KBM-7 (cell line): ENCODE measurements at regions not wholly inside any gene's neighbourhood (a gene's known extent, or its start where the extent isn't known, plus 50 kb on each side); places are given as distances from the start of the nearest gene placed in this dataset.

ENCODE experiments used
- DNase-seq: peaks from one replicate; pipeline ENCODE4 v3.0.0-alpha.2; 2015
- in situ Hi-C: fragments of 300-500 bp; cut with MboI; formaldehyde crosslinking; loops from 2 replicates; pipeline ENCODE4 v1.14.3; 2020; ENCODE audit warnings: low sequenced_read_pairs, low pct_unique_long_range_greater_than_20kb, mixed read lengths

DNA sequence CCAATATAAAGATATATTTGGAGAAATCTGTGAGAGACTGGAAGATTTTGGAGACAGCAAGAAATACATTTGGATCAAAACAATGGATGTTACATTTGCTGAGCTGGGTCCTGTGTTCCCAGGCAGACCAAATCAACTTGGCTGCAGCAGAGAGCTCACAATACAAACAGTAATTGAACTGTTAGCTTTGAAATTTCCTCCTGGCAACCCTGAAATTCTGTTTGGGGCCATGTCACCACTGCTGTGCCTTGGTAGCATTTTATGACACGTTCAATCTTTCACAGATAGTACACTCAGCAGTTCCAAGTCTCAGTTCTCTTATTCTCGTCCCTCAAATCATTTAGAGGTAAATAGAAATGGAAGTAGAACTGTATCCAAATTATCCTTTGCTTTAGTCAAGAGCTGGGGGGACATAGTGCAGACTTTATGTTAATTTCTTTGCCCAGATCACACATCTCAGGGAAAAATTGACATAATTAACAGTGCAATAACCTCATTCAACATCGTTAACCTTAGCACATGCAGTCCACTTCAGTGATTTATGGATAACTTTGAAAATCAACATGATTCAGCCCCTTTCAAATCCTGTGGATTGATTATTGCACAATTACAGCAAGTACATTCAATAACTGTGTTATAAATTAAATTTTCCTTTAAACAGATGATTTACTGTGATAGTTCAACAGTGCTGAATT, 277.4 kb upstream of the MC4R start:
- DNase-seq: no peak
- in situ Hi-C loops: no loop called here

DNA sequence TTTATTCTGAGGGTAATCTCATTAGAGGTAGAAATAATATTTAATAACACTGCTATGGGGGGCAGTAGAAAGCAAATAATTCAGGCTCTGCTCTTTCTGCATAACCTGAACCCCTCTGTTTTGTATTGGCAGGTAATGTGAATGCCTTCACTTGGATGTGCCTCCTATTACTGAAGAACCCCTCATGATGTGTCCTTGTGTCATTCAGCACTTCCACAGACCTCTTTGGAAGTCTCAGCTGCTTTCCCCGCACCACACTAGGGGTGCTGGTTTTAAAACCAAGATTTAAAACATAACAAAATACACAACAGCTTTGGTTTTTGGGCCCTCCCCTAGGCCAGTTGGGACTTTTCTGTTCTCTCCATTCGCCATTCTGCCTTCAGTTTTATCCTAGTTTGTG, 281.7 kb upstream of the MC4R start:
- no peak for DNase-seq
- in situ Hi-C loops: no loop called here

- peak; percentile 3 for DNase-seq
- in situ Hi-C loops: no loop called here
Measured at GRCh38 chr18:60656553-60656952, 284.0 kb upstream of the MC4R start.

GRCh38 chr18:60662491-60662890, 289.9 kb upstream of the MC4R start:
- in situ Hi-C loops: no loop called here

DNA sequence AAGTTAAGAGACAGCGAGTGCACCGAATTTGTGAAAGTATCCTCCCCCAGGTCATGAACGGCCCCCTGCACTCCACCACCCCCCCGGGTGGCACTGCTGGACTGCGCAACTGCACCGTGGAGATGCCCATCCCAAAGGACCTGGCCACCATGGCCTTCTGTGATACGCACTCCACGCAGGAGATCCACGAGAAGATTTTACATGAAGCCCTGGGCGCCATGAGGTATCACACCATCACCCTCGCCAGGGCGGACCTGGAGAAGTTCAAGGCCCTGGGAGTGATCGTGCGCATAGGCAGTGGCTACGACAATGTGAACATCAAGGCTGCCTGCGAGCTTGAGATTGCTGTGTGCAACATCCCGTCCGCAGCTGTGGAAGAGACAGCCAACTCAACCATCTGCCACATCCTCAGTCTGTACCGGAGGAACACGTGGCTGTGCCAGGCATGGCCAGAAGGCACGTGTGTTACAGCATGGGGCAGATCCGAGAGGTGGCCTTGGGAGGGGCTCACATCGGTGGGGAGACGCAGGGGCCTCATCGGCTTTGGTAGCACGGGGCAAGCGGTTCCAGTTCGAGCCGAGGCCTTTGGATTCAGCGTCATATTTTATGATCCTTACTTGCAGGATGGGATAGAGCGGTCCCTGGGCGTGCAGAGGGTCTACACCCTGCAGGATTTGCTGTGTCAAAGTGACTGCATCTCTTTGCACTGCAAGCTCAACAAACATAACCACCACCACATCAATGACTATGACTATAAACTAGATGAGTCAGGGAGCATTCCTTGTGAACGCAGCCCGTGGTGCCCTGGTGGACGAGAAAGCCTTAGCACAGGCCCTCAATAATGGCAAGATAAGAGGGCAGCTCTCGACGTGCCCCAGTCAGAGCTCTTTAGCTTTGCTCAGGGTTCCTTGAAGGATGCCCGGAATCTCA, 290.8 kb upstream of the MC4R start:
- no peak for DNase-seq
- in situ Hi-C loops: no loop called here

More at GRCh38 chr18:60662491-60662890, 289.9 kb upstream of the MC4R start:
- DNase-seq: no peak

DNA sequence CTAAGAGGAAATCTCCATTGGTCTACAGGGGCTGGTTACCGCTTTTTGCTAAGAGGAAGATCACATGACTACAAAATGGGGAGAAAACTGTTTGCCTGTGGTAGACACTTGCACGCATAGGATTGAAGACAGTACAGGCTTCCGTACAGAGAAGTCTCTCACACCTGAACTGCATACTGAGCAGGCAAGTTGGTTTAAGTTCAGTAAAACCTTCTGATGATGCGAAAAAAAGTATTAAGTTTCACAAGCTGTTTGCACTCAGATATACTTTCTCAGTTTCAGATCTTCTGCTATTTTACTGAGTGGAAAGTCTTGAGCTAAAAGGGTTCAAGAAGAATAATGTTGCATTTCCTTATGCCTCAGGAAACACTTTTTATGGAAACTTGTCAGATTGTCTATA, 292.2 kb upstream of the MC4R start:
- no peak for DNase-seq
- in situ Hi-C loops: no loop called here

DNA sequence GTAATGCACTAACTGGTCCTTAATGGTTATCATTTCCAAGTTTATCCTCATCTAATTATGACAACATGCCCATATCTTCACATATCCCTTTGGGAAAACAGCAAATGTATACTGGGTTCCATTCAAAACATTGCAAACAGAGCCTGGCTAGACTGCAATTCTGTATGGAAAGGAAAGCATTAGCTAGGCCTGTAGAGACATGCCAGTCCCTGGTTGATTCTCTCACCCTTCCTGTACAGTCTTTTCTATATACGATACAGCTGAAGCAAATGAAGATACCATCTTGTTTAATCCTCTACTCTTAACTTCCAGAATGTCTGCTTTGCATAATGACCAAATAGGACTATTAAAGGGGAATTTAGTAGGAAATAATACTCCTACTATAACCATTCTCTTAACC, 294.4 kb upstream of the MC4R start:
- no peak for DNase-seq
- in situ Hi-C loops: no loop called here

DNA sequence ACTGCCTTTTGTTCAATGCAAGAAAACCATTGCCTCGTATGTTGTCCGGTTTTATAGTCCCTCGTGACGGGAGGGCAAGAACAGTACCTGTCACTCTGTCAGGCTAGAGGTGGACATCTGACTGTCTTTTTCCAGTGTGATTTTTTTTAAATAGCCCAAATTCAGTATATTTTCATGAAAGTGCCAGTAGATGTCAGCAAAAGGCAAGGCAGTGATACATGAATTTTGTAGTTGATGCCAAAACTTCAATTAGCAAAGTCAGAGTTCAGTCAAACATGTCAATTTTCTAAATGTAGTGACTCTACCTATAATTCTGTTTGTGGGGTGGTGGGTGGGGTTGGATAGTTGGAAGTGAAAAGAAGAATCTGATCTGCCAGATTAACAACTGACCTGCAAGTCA, 296.0 kb upstream of the MC4R start:
- in situ Hi-C loops: no loop called here
- DNase-seq: no peak

DNA sequence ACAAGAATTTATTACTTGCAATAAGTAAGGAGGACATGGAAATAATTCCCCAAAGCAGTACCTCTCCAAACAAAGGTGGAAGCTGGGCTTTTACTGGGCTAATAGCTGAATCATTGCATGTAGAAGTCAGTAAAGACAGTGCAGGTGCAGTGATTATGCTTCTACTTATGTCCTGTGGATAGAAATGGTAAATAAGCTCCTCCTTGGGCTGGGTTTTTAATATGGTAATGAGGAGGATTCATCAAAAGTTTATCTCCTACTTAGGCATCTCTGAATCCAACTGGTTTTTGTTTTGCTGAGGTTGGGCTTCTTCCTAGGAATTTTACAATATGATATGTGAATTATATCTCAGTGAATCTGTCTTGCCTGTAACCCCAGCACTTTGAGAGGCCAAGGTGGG, 297.4 kb upstream of the MC4R start:
- in situ Hi-C loops: no loop called here
- DNase-seq: no peak

GRCh38 chr18:60671021-60671420, 298.4 kb upstream of the MC4R start:
- no peak for DNase-seq
- in situ Hi-C loops: no loop called here

DNA sequence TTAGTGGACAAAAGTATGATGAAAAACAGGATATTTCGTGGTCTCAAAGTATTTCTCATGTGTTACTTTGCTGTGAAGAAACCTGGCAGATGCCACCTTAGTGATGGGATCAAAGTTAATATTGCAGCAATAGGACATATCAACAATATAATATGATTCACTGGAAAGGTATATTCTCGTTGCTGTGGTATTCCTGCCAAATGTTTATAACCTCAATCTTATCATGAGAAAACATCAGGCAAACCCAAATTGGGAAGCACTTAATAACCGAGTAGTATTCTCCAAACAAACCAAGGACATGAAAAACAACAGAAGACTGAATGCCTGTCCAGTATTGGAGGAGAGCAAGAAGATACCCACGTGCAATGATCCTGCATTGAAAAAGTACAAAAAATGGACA, 302.6 kb upstream of the MC4R start:
- in situ Hi-C loops: no loop called here
- no peak for DNase-seq

DNA sequence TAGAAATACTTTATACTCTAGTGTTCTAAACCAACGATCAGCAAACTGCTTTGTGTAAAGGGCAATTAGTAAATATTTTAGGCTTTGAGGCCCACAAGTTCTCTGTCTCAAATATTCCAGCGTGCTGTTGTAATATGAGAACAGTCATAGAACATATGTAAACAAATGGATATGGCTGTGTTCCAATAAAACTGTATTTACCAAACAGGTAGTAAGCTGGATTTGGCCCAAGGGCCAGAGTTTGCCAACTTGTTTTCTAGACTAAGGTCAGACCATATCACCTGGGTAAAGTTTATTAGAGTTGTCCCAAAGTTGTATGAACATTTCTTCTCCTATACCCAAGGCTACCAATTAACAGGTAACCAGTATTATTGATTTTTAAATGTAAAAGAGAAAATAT, 303.2 kb upstream of the MC4R start:
- in situ Hi-C loops: no loop called here
- no peak for DNase-seq

DNA sequence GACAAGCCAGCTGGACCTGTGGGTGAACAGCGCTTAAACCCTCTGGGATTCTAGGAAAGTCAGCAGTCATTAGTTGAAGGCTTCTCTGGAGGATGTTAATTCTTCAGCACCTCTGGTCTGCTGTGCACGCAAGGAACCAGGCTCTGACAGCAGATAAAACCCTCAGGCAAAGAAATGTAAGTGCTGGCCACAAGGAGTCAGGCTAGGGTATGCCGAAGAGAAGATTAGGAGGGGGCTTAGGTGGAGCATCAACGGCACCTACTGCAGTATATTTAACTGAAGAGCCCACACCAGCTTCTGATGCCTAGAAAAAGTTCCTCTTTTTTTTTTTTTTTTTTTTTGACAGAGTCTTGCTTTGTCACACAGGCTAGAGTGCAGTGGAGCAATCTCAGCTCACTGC, 304.2 kb upstream of the MC4R start:
- in situ Hi-C loops: no loop called here
- peak; percentile 3 for DNase-seq

DNA sequence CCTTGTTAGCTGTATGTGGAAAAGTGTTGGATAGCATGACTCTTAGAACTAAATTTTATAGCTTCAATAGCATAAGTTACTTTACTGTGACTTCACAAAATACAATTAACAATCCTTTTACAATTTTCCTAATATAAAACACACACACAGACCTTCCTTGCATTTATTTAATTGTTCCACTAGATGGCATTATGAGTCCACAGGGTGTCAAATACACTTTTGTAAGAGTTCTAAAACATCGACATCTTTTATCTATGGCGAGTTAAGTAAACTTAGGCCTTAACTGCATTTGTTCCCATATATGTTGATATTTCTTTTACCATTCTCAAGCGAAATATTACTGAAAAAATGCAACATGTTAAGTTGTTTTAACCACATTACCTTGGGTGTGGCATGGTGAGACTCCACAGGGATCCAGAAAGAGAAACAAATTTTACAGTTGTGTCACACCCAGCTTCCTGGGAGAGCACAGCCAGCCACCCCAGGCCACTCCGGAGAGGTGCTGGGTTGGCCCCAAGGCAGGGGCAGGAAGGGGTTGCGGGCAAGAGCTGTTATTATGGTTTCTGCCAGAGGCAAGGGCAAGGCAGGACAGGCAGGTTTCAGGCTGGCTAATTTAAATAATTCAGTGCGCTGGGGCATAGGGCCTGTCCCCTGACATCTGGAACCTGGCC, 312.4 kb upstream of the MC4R start:
- DNase-seq: peak; percentile 11
- in situ Hi-C loops: no loop called here

DNA sequence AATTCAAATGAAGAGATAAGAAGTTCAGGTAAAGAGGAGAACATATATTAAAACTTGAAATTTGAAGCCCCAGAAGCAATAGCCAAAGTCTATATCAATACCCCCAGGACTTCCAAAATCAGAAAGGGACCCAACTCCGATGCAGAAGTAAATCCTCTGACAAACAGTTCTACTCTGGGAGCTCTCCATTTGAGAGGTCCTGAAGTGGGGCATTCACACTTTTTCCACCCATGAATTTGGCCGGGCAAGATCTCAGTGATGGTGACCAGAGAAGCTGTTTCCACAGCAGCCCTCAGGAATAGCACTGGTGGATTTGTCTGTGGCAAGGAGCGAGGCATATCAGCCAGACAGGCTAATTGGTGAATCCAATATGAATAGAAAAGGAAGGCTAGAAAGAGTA, 313.6 kb upstream of the MC4R start:
- DNase-seq: no peak
- in situ Hi-C loops: no loop called here

DNA sequence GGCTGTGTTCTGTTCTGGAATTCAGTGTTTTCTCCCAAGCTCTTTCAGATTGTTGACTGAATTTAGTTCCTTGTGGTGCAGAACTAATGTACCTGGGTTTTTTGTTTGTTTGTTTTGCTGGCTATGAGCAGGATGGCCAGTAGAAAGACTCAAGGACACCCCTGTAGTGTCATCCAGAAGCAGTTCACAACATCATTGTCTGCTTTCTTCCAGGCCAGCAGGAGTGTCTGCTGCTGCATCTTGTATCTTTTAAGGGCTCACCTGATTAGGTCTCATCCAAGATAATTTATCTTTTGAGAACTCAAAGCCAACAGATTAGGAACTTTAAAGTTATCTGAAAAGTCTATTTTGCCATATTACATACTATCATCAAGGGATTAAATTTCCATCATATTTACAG, 318.5 kb upstream of the MC4R start:
- DNase-seq: no peak
- in situ Hi-C loops: no loop called here

DNA sequence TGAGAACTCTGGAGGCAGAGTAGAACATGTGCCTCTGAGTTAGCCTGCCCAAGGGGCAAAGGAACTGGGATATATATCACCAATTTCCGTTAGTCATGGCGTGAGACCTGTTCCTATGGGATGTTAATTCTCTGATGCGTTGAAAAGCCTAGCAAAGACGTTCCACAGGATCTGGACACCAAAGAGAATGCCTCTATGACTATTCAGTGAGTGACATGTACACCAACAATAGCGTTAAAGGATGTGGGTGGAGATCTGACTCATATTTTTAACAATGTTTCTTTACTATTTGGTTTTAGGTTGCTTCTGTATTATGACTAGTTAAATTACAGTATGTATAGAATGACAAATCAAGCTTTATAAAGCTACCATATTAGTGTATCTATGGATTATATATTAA, 320.9 kb upstream of the MC4R start:
- in situ Hi-C loops: no loop called here
- DNase-seq: no peak

- in situ Hi-C loops: no loop called here
- DNase-seq: no peak
Measured at GRCh38 chr18:60698901-60699300, 326.3 kb upstream of the MC4R start.

- DNase-seq: no peak
- in situ Hi-C loops: no loop called here
Measured at GRCh38 chr18:60722742-60723141, 350.2 kb upstream of the MC4R start.

DNA sequence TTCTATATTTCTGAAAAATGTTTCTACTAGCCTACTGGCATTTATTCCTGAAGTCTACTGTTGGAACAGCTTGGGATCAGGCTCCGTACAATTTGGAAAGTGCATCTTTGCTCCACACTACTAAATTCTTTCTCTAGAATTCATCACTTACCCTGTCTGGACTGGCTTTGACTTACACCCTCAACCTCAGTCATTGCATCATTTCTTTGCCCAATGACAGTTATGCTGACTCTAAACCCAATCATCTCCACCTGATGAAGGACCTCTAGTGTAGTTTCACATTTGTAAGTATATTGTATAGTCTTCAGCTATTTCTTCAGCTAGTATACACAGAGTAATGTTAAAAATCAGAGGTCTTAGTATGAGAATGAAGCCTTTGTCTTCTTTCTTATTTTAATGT, 359.6 kb upstream of the MC4R start:
- in situ Hi-C loops: no loop called here
- no peak for DNase-seq
